Stimulated activated CD8-positive, alpha-beta memory T cell treated with anti-CD3 and anti-CD28 coated beads, Interleukin-12 subunit alpha, Interleukin-12 subunit beta, amount 100 ng/mL, for 4 hours (primary cell): ENCODE measurements at regions not wholly inside any gene's neighbourhood (a gene's known extent, or its start where the extent isn't known, plus 50 kb on each side); places are given as distances from the start of the nearest gene placed in this dataset.
"Not testable (repeated sequence)": the region's sequence is repeated elsewhere in the genome, so short reads cannot be mapped to it uniquely, and the experiment has no call there.

ENCODE experiments used
- DNase-seq: peaks from one replicate; pipeline ENCODE4 v3.0.0-alpha.2; 2020; ENCODE audit warnings: low read depth

DNA sequence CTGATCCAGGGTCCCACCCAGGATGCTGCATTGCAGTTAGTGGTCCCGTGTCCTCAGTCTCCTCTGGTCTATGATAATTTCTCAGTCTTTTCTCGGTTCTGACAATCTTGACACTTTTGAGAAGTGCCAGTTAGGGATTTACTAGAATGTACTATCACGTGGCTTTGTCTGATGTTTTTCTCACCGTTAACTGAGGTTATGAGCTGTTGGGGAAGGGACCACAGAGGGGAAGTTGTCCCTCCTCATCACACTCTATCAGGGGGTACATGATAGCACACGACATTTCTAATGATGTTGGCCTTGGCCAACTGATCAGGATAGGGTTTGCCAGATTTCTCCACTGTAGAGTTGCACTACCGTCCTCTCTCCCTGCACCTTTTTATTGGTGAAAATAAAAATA lies 250.9 kb upstream of the SDK2 start:
- no peak for DNase-seq

DNA sequence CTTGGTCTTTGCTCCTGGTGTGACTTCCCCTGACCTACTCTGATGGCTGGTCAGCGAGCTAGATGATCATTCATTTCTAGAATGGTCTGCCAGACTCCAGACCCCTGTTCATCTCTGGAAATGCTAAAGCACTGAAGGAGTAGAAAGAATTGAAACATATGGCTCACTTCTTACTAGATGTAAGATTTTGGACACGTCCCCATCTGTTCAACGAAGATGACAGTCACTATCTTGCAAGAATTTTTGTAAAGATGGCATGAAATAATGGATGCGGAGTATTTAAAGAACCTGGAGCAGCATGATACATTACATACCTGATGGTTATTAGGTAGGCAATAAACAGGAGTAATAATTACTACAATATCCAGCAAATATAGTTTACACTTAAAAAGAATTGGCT lies 252.7 kb upstream of the SDK2 start:
- no peak for DNase-seq

- DNase-seq, result no peak
Measured at GRCh38 chr17:73899839-73900238, 255.6 kb upstream of the SDK2 start.

DNA sequence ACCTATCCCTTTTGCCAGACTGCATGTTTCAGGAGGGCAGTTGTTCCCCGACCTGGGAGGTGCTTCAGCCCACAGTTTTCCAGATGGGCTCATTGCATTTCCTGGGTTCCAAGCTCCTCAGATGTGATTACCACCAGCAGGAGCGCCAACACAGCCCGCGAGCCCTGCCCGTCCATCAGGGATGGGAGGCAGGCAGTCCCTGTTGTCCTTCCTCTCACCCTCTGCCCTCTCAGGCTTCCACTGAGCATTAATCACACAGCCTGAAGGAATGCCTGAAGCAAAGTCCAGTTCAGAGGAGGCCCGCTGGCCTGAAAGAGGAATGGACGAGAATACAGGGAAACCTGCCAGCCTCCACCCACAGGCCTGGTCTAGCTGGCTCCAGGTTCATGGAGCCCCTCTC lies 256.3 kb upstream of the SDK2 start:
- DNase-seq, result no peak

DNA sequence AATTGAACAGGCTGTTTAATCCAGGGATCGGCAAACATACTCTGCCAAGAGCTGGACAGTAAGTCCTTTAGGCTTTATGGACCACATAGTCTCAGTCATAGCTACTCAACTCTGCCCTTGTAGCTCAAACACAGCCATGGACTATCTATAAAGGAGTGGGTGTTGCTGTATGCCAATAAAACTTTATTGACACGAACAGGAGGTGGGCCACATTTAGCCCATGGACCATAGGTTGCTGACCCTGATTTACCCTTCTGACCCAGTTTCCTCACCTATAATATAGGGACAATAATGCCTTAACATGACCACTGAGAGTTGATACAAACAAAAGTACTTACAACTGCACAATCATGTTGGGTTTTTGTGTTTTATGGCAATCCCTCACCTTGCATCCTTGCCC lies 257.0 kb upstream of the SDK2 start:
- DNase-seq, result no peak

GRCh38 chr17:73901661-73902415 lies 257.6 kb upstream of the SDK2 start:
- no peak for DNase-seq

DNA sequence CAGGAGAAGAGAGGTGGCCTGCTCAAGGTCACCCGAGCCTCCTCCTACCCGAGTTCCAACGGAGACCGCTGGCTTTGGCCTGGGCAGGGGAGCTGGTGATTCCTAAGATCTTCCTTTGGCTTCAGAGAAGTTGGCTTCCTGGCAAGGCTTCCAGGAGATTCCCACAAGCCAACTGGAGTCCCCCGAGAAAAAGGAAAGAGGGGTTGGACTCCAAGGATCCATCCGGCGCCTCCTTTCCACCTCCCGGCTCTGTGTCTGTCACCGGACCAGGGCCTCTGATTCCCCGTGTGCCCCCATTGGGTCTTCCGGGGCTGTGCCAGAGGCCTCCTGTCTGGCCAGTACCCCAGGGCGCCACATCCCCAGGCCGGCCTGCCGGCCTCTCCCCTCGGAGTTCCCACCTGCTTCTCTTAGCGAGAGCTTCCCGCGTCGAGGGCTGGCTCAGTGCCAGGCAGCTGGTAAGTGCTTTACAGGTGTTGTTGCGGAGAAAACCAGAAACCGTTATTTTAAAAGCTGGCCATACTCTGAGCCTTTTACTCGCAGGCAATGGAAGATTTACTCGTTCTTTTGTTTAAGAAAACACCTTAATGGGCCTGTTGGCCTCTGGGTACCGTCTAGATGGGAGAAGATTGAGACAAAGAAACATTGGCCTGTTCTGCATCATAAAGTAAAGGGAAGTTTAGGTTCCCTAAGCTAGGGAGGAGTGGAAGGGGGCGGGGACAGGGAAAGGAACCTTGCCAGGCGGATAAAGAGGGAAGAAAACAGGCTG lies 258.4 kb upstream of the SDK2 start:
- DNase-seq, result no peak

GRCh38 chr17:73906896-73907870 lies 262.9 kb upstream of the SDK2 start:
- DNase-seq, result no peak

- DNase-seq, result no peak
Measured at GRCh38 chr17:73909186-73909585, 264.9 kb upstream of the SDK2 start.

DNA sequence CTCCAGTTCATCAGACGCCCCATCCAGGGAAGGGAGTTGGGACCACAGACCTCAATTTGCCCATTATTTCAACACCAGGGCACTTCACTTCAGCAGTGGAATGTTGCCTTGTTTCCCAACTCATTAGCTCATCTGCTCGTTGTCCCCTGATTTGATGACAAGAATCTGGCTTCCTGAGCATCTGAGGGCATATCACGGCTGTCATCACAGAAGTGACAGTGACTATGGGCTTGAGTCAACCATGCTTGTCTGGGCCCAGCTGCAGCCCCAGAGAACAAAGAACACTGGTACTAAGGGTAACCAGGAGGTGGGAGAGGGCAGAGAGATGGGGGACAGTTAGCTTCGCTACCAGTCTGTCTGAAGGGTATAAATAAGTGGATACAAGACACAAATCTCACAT lies 266.0 kb upstream of the SDK2 start:
- no peak for DNase-seq

- DNase-seq, result no peak
Measured at GRCh38 chr17:73910821-73911515, 266.7 kb upstream of the SDK2 start.

DNA sequence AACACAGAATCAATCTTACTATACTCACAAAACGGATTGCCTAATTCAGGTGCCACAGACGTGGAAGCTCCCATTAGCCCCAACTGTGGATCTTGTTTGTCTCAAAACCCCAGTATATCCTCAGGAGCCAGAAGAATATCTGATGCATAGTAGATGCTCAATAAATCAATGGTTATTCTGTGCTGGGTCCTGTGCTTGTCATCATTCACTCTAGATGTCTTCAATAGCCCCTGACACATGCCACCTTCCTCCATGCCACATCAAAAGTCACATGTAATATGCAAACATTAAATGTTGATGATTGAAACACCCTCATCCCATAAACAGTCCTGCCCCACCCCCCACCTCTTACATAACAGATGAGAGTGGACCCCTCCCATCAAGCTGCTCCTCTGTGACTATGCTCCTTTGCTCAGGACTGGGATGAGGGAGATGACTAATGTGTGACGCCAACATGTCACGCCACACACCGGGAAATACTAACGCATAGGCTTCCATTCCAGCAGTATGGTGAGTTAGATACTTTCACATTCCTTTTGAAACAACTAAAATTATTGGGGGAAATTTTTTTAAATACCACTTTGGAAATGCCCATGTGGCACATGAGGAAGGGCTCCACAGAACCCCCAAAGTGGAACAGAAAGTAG lies 267.6 kb upstream of the SDK2 start:
- no peak for DNase-seq

DNA sequence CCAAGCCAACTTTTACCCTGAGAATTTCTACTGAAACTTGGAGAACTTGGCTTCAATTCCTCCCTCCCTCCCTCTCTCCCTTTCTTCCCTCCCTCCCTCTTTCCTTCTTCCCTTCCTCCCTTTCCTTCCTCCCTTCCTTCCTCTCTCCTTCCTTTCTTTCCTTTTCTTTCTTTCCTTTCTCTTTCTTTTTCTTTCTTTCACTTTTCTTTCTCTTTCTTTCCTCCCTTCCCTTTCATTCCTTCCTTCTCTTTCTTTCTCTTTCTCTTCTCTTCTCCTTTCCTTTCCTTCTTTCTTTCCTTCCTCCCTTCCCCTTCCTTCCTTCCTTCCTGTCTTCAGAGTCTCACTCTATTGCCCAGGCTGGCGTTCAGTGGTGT lies 268.1 kb upstream of the SDK2 start:
- no peak for DNase-seq

GRCh38 chr17:73914536-73915274 lies 270.5 kb upstream of the SDK2 start:
- no peak for DNase-seq

DNA sequence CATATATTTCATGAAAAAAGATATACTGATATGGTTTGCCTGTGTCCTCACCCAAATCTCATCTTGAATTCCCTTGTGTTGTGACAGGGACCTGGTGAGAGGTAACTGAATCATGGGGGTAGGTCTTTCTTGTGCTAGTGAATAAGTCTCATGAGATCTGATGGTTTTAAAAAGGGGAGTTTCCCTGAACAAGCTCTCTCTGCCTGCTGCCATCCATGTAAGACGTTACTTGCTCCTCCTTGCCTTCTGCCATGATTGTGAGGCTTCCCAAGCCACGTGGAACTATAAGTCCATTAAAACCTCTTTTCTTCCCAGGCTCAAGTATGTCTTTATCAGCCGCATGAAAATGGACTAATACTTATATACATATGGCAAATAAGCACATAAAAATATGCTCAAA lies 274.8 kb upstream of the SDK2 start:
- not testable (repeated sequence) for DNase-seq

DNA sequence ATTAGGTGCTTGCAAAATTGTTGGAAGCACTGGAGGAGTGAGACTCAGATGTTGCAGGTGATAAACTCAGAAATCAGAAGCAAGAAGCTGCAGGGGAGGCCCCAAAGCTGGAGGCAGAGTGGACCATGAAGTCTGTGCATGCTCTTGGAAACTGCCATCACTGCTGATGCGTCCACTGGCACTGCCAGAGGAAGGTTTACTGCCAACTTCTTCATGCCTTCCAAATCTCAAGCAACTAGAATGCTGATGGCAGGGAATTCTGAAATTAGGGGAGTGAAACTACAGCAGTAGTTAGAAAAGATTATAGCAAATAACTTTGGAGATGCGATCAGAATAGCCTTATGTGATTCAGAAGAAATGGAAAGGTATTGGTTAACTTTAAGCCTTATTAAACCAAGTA lies 277.1 kb upstream of the SDK2 start:
- DNase-seq, result no peak

GRCh38 chr17:73924114-73924908 lies 279.2 kb upstream of the RPL38 start:
- no peak for DNase-seq

DNA sequence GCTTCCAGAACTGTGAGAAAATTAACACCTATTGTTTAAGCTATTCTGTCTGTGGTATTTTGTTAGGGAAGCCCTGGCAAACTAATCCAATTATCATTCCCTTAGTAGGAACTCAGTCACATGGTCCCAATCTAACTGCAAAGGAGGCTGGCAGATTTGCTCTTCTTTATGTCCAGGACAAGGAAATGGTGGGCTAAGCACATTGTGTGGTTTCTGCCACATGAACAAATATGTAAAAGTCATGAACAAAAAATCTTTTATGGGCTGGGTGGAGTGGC lies 278.6 kb upstream of the RPL38 start:
- DNase-seq, result no peak

DNA sequence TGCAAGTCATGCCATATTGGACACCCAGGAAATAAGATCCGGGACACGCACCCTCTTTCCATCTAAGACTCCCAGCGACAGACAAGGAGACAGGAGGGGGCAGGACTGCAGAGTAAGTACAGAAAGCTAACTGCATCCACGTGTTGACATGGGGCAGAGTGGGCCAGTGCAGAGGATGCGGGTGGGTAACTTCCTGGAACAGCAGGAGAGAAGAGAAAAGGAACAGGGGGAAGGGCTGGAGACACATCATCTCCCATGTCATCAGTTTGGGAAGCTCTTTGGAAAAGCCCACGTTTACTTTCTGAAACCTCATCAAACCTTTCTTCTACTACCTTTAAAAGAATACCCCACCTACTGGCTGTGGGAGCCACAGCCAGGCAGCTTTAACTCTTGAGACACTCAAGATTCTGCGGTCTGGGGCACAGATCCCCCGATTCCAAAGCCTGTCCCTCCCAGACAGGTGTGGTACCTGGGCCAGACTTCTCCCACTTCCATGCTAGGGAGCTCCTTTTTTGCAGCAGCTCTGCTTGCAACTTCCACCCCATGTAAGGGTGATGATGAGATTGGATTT lies 273.5 kb upstream of the RPL38 start:
- no peak for DNase-seq

DNA sequence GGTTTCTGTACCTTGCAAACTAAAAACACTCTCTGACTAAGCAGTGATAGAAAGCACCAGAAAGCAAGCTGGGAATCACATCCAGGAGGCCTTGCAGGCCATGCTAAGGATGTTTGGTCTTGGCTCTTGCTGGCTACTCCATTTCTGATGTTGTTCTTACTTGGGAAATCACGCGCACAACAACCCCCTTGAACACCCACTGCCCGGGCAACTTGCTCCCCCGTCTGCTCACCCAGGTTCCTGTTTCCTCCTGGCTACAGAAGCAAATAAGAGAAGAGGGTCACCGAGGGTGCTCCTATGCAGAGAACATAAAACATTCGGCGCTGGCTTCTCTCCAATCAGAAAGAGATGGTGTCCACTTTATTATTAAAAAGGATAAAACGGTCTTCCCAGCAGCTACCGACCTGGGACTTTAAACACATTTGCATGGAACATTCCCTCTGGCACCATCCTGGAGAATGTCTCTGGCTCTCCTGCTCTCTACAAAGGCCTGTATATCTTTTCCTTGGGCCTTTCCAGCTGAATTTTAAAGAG lies 271.2 kb upstream of the RPL38 start:
- no peak for DNase-seq
